Liver (tissue), 8 donors: ENCODE measurements at regions not wholly inside any gene's neighbourhood (a gene's known extent, or its start where the extent isn't known, plus 50 kb on each side); places are given as distances from the start of the nearest gene placed in this dataset.
A peak's percentile ranks its signal among the peaks of the same experiment; 100 is the strongest.

ENCODE experiments used
- DNase-seq: peaks from one replicate; pipeline ENCODE4 v3.0.0-alpha.2; 2017; ENCODE audit warnings: low spot score
- H3K27ac ChIP-seq, 2 donors: one replicate each; pipeline ENCODE4 v1.7.0; 2013; ENCODE audit warnings: inconsistent platforms in 2 of 2, low read length in 2 of 2, control low read depth in 1 of 2, low read depth in 1 of 2, mild to moderate bottlenecking in 1 of 2
- H3K27me3 ChIP-seq, 4 donors: one replicate each; pipeline versions ENCODE4 v1.6.1 to v1.7.0; 2013; ENCODE audit warnings: low read length in 3 of 4, inconsistent platforms in 1 of 4, mild to moderate bottlenecking in 1 of 4, moderate library complexity in 1 of 4; ENCODE audit not compliant: control insufficient read depth in 4 of 4, insufficient read depth in 4 of 4
- H3K36me3 ChIP-seq, 4 donors: one replicate each; pipeline versions ENCODE4 v1.6.1 to v1.7.0; 2013; ENCODE audit warnings: low read length in 3 of 4, mild to moderate bottlenecking in 3 of 4, low read depth in 1 of 4, moderate library complexity in 1 of 4; ENCODE audit not compliant: control insufficient read depth in 4 of 4, insufficient read depth in 3 of 4
- H3K4me1 ChIP-seq, 4 donors: one replicate each; pipeline versions ENCODE4 v1.6.1 to v1.7.0; 2013; ENCODE audit warnings: low read length in 3 of 4, mild to moderate bottlenecking in 3 of 4, moderate library complexity in 1 of 4; ENCODE audit not compliant: control insufficient read depth in 4 of 4, insufficient read depth in 4 of 4
- H3K4me3 ChIP-seq, 3 donors: one replicate each; pipeline versions ENCODE4 v1.6.1 to v1.7.0; 2013; ENCODE audit warnings: low read length in 3 of 3, control low read depth in 1 of 3, low read depth in 1 of 3, mild to moderate bottlenecking in 1 of 3
- H3K9ac ChIP-seq, 2 donors: one replicate each; pipeline ENCODE4 v1.7.0; 2013; ENCODE audit warnings: low read length in 2 of 2, mild to moderate bottlenecking in 2 of 2, moderate library complexity in 2 of 2, control low read depth in 1 of 2, low read depth in 1 of 2
- H3K9me3 ChIP-seq, 4 donors: one replicate each; pipeline versions ENCODE4 v1.6.1 to v1.7.0; 2013; ENCODE audit warnings: low read length in 3 of 4; ENCODE audit not compliant: control insufficient read depth in 4 of 4
- CTCF ChIP-seq: fragments of 150-350 bp; IDR thresholded peaks from 2 replicates; pipeline ENCODE4 v1.5.1; 2017; ENCODE audit warnings: improper control_type of control experiment, low read depth, low read length; ENCODE audit not compliant: missing input control
- EGR1 ChIP-seq, 2 donors: IDR thresholded peaks; 2 replicates each; pipeline ENCODE4 v1.6.1; 2016 to 2018; ENCODE audit warnings: antibody characterized with exemption in 2 of 2, low read depth in 2 of 2
- FOXA1 ChIP-seq: IDR thresholded peaks from 2 replicates; pipeline ENCODE4 v1.6.1; 2016; ENCODE audit warnings: antibody characterized with exemption
- FOXA2 ChIP-seq: IDR thresholded peaks from 2 replicates; pipeline ENCODE4 v1.6.1; 2016; ENCODE audit warnings: antibody characterized with exemption
- GABPA ChIP-seq, 2 donors: IDR thresholded peaks in 1 of 2; conservative IDR thresholded peaks in 1 of 2; 2 replicates each; pipeline ENCODE4 v1.6.1; 2016; ENCODE audit warnings: antibody characterized with exemption in 2 of 2, mild to moderate bottlenecking in 1 of 2, moderate library complexity in 1 of 2
- HNF4A ChIP-seq, 2 donors: conservative IDR thresholded peaks; 2 replicates each; pipeline ENCODE4 v1.6.1; 2016; ENCODE audit warnings: antibody characterized with exemption in 2 of 2, mild to moderate bottlenecking in 2 of 2
- HNF4G ChIP-seq: IDR thresholded peaks from 2 replicates; pipeline ENCODE4 v1.6.1; 2016; ENCODE audit warnings: antibody characterized with exemption
- JUND ChIP-seq, 2 donors: IDR thresholded peaks; 2 replicates each; pipeline ENCODE4 v1.6.1; 2016; ENCODE audit warnings: antibody characterized with exemption in 2 of 2
- MAX ChIP-seq: IDR thresholded peaks from 2 replicates; pipeline ENCODE4 v1.6.1; 2016; ENCODE audit warnings: antibody characterized with exemption
- NR2F2 ChIP-seq: IDR thresholded peaks from 2 replicates; pipeline ENCODE4 v1.6.1; 2016; ENCODE audit warnings: antibody characterized with exemption
- RAD21 ChIP-seq, 2 donors: IDR thresholded peaks; 2 replicates each; pipeline ENCODE4 v1.6.1; 2016; ENCODE audit warnings: antibody characterized with exemption in 2 of 2, mild to moderate bottlenecking in 2 of 2
- RXRA ChIP-seq, 2 donors: IDR thresholded peaks; 2 replicates each; pipeline ENCODE4 v1.6.1; 2017 to 2018; ENCODE audit warnings: antibody characterized with exemption in 2 of 2, mild to moderate bottlenecking in 1 of 2
- SP1 ChIP-seq: IDR thresholded peaks from 2 replicates; pipeline ENCODE4 v1.6.1; 2018; ENCODE audit warnings: antibody characterized with exemption, mild to moderate bottlenecking
- TAF1 ChIP-seq: conservative IDR thresholded peaks from 2 replicates; pipeline ENCODE4 v1.6.1; 2016; ENCODE audit warnings: antibody characterized with exemption, mild to moderate bottlenecking
- YY1 ChIP-seq: IDR thresholded peaks from 2 replicates; pipeline ENCODE4 v1.6.1; 2016; ENCODE audit warnings: antibody characterized with exemption, mild to moderate bottlenecking
- ZBTB33 ChIP-seq: IDR thresholded peaks from 2 replicates; pipeline ENCODE4 v1.6.1; 2016; ENCODE audit warnings: antibody characterized with exemption
- WGBS: extraction: QIAGEN DNeasy Blood & Tissue Kit; methylation state at CpG from one replicate; pipeline ENCODE4 v1.1.7; 2013; 5-methylcytosine and 5-hydroxymethylcytosine counted together
- TF ChIP-seq, protein P1 (sequence below): IDR thresholded peaks from 2 replicates; pipeline ENCODE4 v1.6.1; 2016; ENCODE audit warnings: antibody characterized with exemption
- TF ChIP-seq, protein P2 (sequence below): IDR thresholded peaks from 2 replicates; pipeline ENCODE4 v1.6.1; 2016; ENCODE audit warnings: antibody characterized with exemption, mild to moderate bottlenecking
- donor health status: healthy.
- donor health status: healthy.
- donor health status: healthy.
- donor health status: healthy.
- donor health status: healthy.

DNA sequence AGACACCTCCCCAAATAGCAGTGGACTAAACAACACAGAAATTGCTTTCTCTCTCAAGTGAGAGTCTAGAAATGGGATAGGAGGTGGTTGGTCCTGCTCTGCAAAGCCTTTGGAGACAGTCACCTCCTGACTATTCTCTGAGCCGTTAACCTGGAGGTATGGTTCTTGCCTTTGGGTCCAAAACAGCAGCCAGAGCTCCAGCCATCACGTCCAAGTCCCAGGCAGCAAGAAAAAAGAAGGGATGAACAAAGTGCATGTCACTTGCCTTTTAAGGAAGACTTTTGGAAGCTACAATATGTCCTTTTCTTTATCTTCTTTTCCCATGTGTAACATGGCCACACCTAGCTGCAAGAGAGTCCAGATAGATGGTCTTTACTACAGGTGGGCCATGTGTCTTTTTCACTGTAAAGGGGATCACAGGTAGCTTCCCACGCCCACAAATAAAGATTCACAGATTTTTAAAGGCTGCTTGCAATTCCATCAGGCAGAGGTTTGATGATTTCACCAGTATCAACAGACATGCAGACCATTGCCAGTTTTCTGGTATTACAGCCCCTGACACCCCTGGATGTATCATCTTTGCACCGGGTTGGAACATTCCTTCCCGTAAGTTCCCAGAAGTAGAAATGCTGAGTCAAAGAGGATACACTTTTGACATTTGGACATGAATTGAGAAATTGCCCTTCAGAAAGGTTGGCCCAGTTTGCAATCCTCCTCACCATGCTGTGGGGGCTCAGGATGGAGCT is 66.0 kb downstream of the MYEOV start (continued):
- TF ChIP-seq, protein P1, sequence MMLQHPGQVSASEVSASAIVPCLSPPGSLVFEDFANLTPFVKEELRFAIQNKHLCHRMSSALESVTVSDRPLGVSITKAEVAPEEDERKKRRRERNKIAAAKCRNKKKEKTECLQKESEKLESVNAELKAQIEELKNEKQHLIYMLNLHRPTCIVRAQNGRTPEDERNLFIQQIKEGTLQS = peak; percentile 82
- TF ChIP-seq RXRA (IDR thresholded peaks at IDR 0.05) = peak; percentile 85 to 98
- no peak for TF ChIP-seq TAF1
- peak; percentile 83 for TF ChIP-seq SP1
- TF ChIP-seq MAX = peak; percentile 89
- TF ChIP-seq FOXA2 = peak; percentile 60
- TF ChIP-seq HNF4G = no peak
- peak; percentile 82 for TF ChIP-seq ZBTB33

DNA sequence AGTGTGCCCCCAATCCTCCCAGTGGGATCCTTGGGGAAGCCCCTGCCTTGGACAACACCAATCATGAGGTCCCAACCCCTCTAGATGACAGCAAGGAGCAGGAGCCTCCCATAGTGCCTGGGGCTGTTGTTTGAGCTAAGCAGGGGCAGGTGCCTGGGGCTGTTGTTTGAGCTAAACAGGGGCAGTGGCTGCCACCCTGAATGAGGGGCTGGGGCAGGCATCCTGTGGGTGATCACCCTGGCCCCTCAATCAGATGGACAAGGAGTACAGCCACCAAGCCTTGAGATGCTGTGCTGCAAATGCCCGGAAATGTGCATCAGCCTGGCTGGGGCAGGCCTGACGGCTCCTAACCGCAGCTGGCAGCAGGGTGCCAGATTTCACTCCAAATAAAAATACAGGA is 66.7 kb downstream of the MYEOV start:
- H3K27ac ChIP-seq = peak overlapping the region; percentile 55 to 75
- peak overlapping the region in 1 of 2 donors; percentile 2 for H3K9ac ChIP-seq
- TF ChIP-seq FOXA2 = no peak
- TF ChIP-seq, protein P1 = no peak
- TF ChIP-seq, protein P2, sequence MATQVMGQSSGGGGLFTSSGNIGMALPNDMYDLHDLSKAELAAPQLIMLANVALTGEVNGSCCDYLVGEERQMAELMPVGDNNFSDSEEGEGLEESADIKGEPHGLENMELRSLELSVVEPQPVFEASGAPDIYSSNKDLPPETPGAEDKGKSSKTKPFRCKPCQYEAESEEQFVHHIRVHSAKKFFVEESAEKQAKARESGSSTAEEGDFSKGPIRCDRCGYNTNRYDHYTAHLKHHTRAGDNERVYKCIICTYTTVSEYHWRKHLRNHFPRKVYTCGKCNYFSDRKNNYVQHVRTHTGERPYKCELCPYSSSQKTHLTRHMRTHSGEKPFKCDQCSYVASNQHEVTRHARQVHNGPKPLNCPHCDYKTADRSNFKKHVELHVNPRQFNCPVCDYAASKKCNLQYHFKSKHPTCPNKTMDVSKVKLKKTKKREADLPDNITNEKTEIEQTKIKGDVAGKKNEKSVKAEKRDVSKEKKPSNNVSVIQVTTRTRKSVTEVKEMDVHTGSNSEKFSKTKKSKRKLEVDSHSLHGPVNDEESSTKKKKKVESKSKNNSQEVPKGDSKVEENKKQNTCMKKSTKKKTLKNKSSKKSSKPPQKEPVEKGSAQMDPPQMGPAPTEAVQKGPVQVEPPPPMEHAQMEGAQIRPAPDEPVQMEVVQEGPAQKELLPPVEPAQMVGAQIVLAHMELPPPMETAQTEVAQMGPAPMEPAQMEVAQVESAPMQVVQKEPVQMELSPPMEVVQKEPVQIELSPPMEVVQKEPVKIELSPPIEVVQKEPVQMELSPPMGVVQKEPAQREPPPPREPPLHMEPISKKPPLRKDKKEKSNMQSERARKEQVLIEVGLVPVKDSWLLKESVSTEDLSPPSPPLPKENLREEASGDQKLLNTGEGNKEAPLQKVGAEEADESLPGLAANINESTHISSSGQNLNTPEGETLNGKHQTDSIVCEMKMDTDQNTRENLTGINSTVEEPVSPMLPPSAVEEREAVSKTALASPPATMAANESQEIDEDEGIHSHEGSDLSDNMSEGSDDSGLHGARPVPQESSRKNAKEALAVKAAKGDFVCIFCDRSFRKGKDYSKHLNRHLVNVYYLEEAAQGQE = no peak
- no peak for TF ChIP-seq RXRA (IDR thresholded peaks at IDR 0.05)
- TF ChIP-seq EGR1 (IDR thresholded peaks at IDR 0.05; ENCODE audit: low read depth in 2 of 2) = no peak
- TF ChIP-seq FOXA1 = no peak
- TF ChIP-seq MAX = no peak
- TF ChIP-seq RAD21 (IDR thresholded peaks at IDR 0.05) = no peak
- no peak for TF ChIP-seq YY1
- no peak for TF ChIP-seq GABPA (IDR thresholded peaks at IDR 0.05 in 1 of 2, conservative IDR thresholded peaks at IDR 0.05 in 1 of 2)
- TF ChIP-seq TAF1 = no peak
- no peak for TF ChIP-seq ZBTB33
- TF ChIP-seq SP1 = no peak
- no peak for TF ChIP-seq CTCF
- TF ChIP-seq HNF4A (conservative IDR thresholded peaks at IDR 0.05) = no peak
- no peak for TF ChIP-seq NR2F2
- no peak for TF ChIP-seq HNF4G
- TF ChIP-seq JUND (IDR thresholded peaks at IDR 0.05) = no peak
- WGBS = 53% methylated on average over 3 of the region's 3 CpGs
- no peaks in the 10 kb centered on the region for H3K27me3 ChIP-seq
- H3K4me1 ChIP-seq = peaks cover 10 to 36% (median 23%) of the 10 kb centered on the region in 4 donors
- H3K4me3 ChIP-seq = no peak overlapping the region
- H3K9me3 ChIP-seq = no peaks in the 10 kb centered on the region
- H3K36me3 ChIP-seq = no peaks in the 10 kb centered on the region
- DNase-seq = no peak
